22Rv1 (cell line): ENCODE measurements at regions not wholly inside any gene's neighbourhood (a gene's known extent, or its start where the extent isn't known, plus 50 kb on each side); places are given as distances from the start of the nearest gene placed in this dataset.

ENCODE experiments used
- ZFX ChIP-seq: fragments of 450-650 bp; IDR thresholded peaks from 2 replicates; pipeline ENCODE4 v1.6.1; 2017; ENCODE audit warnings: antibody characterized with exemption, borderline replicate concordance
- TF ChIP-seq, protein P1 (sequence below): fragments of 450-650 bp; IDR thresholded peaks from 2 replicates; pipeline ENCODE4 v1.5.1; 2017; ENCODE audit warnings: mild to moderate bottlenecking

DNA sequence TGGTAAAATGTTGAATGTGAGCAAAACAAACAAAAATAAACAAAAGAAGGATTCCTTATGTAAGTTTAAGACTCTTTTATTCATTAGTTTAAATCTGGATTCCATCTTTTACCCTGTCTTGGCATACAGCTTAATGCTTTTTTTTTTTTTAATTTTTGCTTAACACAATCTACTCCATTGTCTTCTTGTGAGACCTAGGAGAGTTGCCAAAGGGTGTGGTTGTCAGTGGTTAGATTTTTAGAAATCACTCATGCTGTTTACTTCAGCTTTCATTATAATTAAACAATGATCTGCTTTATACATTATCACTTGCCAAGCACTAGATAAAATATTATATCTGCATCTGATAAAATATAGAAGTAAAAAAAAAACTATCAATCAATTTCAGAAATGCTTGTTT, 77.7 kb upstream of the KITLG start:
- TF ChIP-seq, protein P1, sequence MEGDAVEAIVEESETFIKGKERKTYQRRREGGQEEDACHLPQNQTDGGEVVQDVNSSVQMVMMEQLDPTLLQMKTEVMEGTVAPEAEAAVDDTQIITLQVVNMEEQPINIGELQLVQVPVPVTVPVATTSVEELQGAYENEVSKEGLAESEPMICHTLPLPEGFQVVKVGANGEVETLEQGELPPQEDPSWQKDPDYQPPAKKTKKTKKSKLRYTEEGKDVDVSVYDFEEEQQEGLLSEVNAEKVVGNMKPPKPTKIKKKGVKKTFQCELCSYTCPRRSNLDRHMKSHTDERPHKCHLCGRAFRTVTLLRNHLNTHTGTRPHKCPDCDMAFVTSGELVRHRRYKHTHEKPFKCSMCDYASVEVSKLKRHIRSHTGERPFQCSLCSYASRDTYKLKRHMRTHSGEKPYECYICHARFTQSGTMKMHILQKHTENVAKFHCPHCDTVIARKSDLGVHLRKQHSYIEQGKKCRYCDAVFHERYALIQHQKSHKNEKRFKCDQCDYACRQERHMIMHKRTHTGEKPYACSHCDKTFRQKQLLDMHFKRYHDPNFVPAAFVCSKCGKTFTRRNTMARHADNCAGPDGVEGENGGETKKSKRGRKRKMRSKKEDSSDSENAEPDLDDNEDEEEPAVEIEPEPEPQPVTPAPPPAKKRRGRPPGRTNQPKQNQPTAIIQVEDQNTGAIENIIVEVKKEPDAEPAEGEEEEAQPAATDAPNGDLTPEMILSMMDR = no peak
- no peak for TF ChIP-seq ZFX
